ENCODE measurements at regions not wholly inside any gene's neighbourhood (a gene's known extent, or its start where the extent isn't known, plus 50 kb on each side); places are given as distances from the start of the nearest gene placed in this dataset.

DNA sequence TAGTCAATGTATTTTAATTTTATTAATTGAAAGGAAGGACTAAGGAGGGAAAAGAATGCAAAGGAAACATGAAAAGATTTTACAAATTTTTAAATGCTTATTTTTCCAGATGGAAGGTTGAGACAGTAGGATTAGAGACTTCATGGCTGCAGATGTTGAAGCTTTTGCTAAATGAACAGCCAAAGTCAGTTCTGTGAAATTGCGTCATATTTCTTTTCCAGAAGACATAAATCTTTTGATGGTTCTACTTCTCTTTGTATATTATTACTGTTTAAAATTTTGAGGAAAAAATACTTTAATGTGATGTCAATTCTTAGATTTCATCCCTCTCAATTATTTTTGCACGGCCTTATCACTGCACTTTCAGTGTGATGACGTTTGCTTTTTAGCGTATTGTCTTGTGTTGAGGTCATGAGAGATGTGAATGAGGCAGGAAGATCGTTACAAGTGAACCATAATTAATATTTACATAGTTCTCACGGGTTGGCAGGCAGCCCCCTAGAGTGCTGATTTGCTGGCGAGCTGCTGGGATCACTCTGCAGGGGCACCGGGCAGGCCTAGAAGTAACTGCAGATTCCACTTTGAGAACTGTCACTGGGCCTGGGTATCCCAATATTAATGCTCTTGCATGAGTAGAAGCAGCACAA lies 158.1 kb downstream of the TBXT start:
- DNase-seq, result no peak

DNA sequence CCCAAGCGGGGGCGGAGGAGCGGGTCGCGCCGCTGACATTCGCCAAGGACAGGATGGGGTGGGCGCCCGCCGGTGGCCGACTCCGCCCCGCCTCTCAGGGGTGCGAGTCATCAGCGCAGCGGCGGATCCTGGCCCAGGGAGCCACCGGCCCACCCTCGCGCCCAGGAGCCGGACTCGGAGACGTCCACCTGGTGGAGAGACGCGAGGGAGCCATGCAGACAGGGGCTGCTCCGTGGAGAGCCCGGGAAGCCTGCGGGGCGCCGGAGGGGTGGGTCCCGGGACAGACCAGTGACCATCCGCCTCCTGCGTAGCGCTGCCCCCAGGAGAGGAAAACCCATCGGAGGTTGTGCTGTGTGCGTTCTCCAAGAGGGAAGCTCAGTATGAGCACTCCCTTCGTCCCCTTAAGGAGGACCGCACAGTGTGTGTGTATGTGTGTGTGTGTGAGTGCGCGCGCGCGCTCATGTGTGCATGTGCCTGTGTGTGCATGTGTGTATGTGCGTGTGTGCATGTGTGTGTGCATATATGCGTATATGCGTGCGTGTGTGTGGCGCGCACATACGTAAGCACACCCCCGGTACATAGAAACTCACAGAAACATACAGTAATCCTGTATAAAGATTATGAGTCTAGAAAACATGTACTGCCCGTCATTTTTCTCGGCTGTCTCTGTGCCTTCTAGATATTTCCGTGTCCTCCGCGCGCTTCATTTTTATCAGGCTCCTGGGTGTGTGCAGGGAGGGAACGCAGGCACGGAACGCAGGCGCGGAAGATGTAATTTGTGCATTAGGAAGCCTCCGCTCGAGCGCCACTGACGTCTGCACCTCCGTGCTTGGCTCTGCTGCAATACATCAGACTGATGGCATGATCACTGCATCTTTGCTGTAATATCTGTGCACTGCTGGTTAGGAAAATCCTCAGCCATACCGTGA lies 158.9 kb downstream of the TBXT start:
- no peak for DNase-seq

DNA sequence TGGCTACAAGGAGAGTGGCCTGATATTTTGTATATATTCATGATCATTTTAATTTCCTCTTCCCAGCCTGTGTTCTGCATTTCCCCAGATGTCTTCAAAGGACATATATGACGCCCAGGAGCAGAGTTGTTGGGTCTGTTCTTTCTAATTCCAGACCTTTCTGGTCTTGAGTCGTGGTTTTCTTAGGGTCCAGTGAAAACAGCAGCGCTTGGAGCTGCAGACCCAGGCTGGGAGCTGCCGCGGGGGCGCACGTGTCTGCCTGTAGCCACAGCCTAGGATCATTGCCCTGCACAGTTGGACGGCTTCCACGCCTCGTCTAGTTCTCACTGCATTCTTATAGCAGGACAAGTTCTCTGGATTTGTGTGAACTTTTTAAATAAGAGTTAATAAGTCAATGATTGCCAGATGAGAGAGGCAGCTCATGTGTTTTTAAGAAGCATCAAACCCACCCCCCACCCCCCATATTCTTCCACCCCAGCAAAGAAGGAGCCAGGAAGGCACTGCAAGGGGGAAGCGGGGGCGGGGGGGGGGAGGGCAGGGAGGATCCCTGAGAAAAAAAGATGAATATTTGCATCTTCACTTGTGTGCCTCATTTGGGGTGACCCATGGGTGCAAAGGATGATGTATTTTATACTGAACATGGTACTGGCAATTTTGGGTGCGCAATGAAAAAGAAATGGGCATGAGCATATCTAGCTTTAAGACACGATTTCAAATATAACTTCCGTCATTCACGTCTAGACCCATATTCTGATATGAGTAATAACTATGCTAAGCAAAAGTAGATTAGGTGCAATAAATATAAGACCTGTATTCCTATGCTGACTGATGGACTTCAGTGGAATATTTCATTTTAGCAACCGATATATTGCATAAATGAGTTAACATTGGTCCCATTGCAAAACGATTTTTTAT lies 160.0 kb downstream of the TBXT start:
- DNase-seq, result no peak

GRCh38 chr6:166006900-166007301 lies 160.8 kb downstream of the TBXT start:
- no peak for DNase-seq

DNA sequence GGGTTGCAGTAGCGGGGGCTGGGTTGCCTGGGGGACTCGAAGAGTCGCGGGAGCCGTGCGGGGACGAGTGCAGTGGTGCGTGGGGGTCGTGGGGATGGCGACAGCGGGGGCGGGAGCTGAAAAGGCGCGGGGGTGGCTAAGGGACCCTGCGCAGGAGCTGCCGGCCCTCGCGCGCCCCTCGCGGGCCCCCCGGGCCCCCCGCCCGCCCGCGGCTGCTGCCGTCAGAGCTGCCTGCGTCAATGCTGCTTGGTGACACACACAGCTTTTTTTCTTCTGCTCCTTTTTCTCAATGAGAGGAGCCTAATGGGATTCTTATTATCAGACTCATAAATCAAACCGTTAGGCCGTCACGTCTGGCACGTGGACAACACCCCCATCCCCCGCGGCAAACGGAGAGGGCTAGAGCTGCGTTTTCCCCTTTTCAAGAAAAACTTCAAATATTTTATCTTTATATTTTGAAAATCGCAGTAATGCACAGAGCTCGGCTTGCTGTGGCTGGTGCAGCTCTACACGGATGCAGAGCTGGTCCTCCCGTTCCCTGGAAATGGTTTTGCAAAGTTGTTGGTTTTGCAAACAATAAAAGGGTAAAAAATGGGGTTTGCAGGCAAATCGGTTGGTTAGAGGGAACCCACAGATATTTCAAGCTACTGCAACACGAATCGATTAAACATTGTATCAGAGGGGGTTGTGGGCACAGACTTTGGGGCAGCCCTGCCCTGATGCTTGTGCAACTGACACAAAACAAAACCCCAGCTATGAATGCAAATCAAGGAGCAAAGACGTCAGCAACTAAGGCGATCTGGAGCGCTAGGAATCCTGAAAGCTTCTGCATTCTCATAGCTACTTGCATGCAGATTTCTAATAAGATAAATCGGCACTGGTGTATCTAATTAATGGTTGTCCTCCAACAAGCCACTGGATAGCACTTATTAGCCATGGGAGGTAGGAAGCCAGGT lies 161.4 kb downstream of the TBXT start:
- DNase-seq, result peak; percentile 62

DNA sequence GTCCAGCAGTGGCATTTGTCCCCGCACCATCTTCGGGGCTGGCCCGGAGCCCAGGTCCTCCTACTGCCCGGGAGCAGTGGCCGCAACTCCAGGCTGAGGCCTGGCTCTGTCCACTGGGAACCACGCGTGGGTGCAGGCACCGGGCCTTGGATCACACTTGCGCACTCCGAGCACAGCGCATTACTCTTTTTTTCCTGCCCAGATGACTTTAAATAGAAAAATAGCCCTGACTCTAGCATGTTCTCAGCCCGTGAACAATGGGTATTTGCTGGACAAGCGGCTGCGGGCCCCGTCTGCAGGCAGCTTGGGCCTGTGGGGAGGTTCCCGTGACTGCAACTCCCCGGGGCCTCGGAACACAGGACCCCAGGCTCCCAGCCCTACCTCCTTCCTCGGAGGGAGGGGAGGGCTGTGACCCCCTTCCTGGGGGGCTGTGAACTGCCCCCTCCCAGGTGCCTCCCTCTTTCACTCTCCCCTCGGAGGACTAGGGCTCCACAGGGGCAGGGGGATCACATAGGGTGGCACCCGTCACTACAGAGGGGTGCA lies 162.2 kb downstream of the TBXT start:
- peak; percentile 28 for DNase-seq

- no peak for DNase-seq
Observed at GRCh38 chr6:166004876-166005275, 162.8 kb downstream of the TBXT start.

- no peak for DNase-seq
Observed at GRCh38 chr6:166004471-166004870, 163.2 kb downstream of the TBXT start.

GRCh38 chr6:166003569-166003968 lies 164.1 kb downstream of the TBXT start:
- no peak for DNase-seq

- no peak for DNase-seq
Observed at GRCh38 chr6:166001359-166001758, 166.3 kb downstream of the TBXT start.

DNA sequence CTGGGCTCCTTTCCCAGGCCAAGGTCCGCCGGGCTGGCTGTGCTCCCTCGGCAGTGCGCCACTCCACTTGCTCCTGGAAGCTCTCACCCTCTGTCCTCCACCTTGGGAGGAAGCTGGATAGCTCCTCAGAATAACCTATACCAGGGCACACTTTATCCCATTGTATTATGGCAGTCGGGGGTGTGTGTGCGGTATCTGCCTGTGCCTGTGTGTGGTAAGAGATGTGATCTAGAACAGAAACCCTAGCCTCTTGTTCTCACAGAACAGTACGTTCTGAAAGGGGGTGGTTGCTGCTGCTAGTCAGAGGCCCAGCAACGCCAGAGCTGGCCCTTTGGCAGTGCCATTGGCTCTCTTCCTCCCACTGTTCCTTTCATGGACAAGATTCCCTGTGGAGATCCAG lies 168.4 kb downstream of the TBXT start:
- DNase-seq, result no peak

DNA sequence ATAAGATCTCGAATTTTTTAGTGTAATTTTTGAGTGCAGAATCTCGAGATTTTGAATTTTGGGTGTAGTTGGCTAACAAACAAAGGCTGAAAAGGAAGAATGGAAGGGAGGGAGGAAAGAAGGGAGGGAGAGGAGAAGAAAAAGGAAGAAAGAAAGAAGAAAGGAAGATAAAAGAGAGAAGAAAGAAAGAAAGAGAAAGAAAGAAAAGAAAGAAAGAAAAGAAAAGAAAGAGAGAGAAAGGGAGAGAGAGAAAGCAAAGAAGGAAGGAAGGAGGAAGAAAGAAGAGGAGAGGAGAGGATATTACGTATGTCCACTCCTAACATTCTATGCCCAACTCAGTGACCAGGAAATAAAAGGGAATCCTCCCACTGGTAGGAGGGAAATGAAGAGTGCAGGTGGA lies 169.6 kb downstream of the TBXT start:
- no peak for DNase-seq

DNA sequence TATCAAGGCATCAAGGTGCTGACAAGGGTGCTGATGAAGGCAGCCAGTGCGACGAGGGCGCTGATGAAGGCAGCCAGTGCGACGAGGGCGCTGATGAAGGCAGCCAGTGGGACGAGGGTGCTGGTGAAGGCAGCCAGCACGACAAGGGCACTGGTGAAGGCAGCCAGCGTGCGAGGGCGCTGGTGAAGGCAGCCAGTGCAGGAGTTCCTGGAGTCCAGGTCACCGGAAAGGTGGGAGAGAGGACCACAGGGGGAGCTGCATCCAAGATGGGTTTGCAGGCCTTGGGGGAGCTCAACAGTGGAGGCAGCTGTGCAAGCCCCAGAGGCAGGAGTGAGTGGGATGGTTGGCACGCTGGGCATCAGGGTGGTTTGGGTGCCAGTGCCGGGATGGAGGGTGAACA lies 176.3 kb downstream of the TBXT start:
- DNase-seq, result no peak

- DNase-seq, result no peak
Observed at GRCh38 chr6:165990216-165990615, 177.4 kb downstream of the TBXT start.

- DNase-seq, result no peak
Observed at GRCh38 chr6:165988757-165989456, 178.7 kb downstream of the TBXT start.

DNA sequence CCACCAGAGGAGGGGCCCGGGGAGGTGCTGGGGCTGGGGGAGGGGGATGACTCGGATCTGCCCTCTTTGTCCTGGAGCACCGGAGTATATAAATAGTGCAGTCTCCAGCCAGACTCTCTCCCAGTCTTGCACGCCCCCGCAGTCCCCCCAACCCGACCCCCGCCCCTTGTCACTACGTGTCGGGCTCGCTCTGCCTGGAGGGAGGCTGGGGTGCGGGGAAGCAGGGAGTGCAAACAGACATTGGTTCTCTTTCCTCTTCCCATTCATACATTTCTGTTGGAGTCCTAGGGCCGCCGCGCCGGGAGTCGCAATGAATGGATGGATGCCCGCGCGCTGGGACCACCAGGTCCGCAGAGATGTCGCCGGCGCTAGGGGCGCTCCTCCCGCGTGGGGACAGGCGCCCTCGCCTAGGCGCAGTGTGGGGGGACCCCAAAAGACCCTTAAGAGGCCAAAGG lies 179.3 kb downstream of the TBXT start:
- DNase-seq, result no peak

DNA sequence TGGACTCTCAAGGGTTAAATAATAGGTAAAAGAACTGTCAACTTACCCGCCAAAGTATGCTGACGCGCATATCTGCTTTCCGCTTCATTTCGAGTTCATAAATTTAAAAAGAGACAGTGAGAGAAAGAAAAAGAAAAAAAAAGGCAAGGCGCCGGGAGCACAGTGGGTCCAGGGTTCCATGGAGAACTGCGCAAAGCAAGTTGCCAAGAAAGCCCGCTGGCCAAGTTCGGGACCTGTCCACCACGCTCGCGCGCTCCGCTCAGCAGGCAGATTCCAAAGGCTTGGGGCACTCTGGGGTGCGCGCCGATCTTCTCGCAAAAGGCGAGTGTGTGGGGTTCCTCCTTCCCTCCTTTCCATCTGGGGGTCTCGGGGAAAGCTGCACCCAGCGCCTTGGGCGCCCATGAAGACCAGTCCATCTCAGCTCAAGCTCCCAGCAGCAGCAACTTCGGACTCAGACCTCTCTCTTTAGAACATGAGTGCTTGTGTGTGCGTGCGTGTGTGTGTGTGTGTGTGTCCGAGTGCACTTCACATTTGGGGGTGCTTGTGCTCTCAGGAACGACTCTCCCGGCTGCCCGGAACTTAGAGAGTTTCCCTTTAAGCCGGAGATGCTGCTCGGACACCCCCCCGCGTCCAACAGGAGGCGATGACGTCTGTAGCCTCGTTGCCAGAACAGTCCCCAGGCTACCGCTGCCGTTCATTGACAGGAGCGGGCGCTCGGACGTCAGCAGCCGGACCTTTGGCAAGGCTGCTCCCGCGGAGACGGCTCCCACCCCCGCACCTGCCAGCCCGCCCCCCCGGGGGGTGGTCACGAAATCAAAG lies 180.0 kb downstream of the TBXT start:
- peak; percentile 55 for DNase-seq

- DNase-seq, result no peak
Observed at GRCh38 chr6:165986914-165987482, 180.7 kb downstream of the TBXT start.

DNA sequence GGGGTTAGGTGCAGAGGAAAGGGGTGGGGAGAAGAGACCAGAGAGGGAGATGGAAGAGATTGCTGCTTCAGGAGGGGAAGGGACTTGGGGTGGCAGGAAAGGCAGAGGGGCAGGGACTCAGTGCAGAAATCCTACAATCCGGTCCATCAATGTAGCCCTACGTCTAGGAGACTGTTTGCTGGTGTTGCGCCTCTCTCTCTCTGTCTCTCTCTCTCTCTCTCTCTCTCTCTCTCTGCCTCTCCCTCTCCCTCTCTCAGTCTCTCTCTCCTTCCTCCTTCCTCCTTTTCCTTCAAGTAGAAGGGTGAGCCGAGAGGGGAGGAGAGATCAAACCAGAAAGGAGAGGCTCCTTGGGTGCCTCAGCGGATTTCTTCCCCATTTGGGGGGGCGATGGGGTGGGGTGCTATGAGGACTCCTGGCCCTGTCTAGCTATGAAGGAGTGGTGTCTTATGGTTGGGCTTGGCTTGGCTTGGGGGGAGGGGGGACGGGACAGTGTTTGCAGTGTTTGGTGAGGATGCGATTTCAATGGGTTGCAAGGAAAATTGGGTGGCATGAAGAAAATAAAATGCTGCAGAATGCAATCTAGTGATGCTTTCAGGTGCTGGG lies 181.2 kb downstream of the TBXT start:
- no peak for DNase-seq
